Aorta (tissue), 5 donors: ENCODE measurements at regions not wholly inside any gene's neighbourhood (a gene's known extent, or its start where the extent isn't known, plus 50 kb on each side); places are given as distances from the start of the nearest gene placed in this dataset.

Experiments used
- ATAC-seq: fragments of 200-7000 bp; cut with Tn5 transposase; one replicate; pipeline ENCODE4 v1.9.1; 2022; ENCODE audit warnings: moderate library complexity; ENCODE audit not compliant: low FRiP score
- DNase-seq, 2 donors: peaks; one replicate each; pipeline ENCODE4 v3.0.0-alpha.2; 2020
- H3K27ac ChIP-seq, 2 donors: one replicate each; pipeline ENCODE4 v1.5.1; 2013; ENCODE audit warnings: low read length in 2 of 2, mild to moderate bottlenecking in 2 of 2, moderate library complexity in 2 of 2, control low read depth in 1 of 2, inconsistent platforms in 1 of 2, low read depth in 1 of 2
- H3K27me3 ChIP-seq, 2 donors: one replicate each; pipeline ENCODE4 v1.6.1; 2013; ENCODE audit warnings: control low read depth in 1 of 2, low read length in 1 of 2, mild to moderate bottlenecking in 1 of 2, moderate library complexity in 1 of 2; ENCODE audit not compliant: insufficient read depth in 2 of 2, control insufficient read depth in 1 of 2
- H3K36me3 ChIP-seq, 2 donors: one replicate each; pipeline ENCODE4 v1.6.1; 2013; ENCODE audit warnings: control low read depth in 1 of 2, low read length in 1 of 2, mild to moderate bottlenecking in 1 of 2; ENCODE audit not compliant: insufficient read depth in 2 of 2, control insufficient read depth in 1 of 2
- H3K4me1 ChIP-seq, 2 donors: one replicate each; pipeline ENCODE4 v1.6.1; 2013; ENCODE audit warnings: low read length in 2 of 2, control low read depth in 1 of 2, mild to moderate bottlenecking in 1 of 2, moderate library complexity in 1 of 2; ENCODE audit not compliant: insufficient read depth in 2 of 2, control insufficient read depth in 1 of 2
- H3K4me3 ChIP-seq, 2 donors: one replicate each; pipeline ENCODE4 v1.5.1; 2013; ENCODE audit warnings: low read length in 2 of 2, control low read depth in 1 of 2, mild to moderate bottlenecking in 1 of 2
- H3K9me3 ChIP-seq: one replicate; pipeline ENCODE4 v1.6.1; 2013; ENCODE audit warnings: mild to moderate bottlenecking, low read length; ENCODE audit not compliant: control insufficient read depth
- WGBS, 2 donors: extraction: QIAGEN DNeasy Blood & Tissue Kit; methylation state at CpG; one replicate each; pipeline ENCODE4 v1.1.7; 2013; 5-methylcytosine and 5-hydroxymethylcytosine counted together
- intact Hi-C, 2 donors: fragments of 100-400 bp; cut with DNase I; formaldehyde crosslinking; loops; one replicate each; pipeline versions ENCODE4 v1.14.2 to v1.15.0; 2022
- donor health status: healthy with polysubstance abuse.
- donor health status: Bipolar disorder and iron deficiency.
- donor health status: DM: no; HTN: no; CAD: no.
- donor health status: DM: no; HTN: no; CAD: no.
- donor health status: DM: yes; HTN: yes; CAD: no.

DNA sequence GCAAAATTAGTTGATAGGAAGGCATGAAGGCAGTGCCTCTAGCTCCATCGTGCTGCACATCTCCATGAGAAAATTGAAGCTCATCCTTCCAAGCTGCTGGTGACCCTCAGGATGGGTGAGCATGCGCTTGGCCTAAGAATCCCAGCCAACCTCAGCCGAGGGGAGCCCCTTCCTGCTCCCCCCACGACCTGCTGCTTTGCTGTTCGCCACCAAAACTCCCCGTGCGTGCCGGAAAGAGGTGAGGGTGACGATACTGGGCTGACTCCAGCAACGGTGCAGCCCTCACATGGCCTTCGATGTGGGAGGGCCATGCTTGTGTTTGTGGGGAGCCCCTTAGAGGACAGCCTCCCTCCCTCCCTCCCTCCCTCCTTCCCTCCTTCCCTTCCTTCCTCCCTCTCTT is 660.9 kb downstream of the BRD1 start:
- ATAC-seq: no peak
- Histone ChIP-seq H3K4me1 (no peaks in the 10 kb centered on the region), H3K27me3 (no peaks in the 10 kb centered on the region), H3K9me3 (no peaks in the 10 kb centered on the region), H3K4me3 (no peak overlapping the region), H3K36me3 (no peaks in the 10 kb centered on the region), H3K27ac (no peak overlapping the region)
- WGBS, 2 donors: 84 to 86% methylated on average over 11 of the region's 11 CpGs
- intact Hi-C loops: no loop called here
- peak in 1 of 2 donors; percentile 15 for DNase-seq

DNA sequence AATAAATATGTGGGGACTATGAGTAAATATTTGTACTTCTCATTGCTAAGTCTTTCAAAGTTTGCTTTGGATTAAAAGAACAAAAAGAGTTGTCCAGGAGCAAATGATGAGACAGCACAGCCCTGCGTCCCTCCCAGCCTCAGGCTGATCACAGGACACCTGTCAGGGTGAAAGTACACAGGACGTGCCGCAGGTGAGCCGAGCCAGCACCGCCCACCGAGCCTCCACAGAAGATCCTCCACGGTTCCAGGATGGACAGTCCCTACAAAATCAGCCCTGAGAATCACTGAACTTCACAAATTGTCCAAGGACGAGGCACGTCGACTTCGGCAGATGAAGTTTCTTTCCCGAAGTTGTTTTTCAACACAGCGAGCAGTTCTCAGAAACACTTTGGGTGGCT is 661.5 kb downstream of the BRD1 start:
- no peak overlapping the region for H3K27ac ChIP-seq
- no peak overlapping the region for H3K4me3 ChIP-seq
- intact Hi-C loops: no loop called here
- no peaks in the 10 kb centered on the region for H3K27me3 ChIP-seq
- no peaks in the 10 kb centered on the region for H3K9me3 ChIP-seq
- no peaks in the 10 kb centered on the region for H3K4me1 ChIP-seq
- H3K36me3 ChIP-seq: no peaks in the 10 kb centered on the region
- ATAC-seq (no peak), DNase-seq (peak; percentile 32 to 57)
- WGBS, 2 donors: 58 to 65% methylated on average over 13 of the region's 13 CpGs

DNA sequence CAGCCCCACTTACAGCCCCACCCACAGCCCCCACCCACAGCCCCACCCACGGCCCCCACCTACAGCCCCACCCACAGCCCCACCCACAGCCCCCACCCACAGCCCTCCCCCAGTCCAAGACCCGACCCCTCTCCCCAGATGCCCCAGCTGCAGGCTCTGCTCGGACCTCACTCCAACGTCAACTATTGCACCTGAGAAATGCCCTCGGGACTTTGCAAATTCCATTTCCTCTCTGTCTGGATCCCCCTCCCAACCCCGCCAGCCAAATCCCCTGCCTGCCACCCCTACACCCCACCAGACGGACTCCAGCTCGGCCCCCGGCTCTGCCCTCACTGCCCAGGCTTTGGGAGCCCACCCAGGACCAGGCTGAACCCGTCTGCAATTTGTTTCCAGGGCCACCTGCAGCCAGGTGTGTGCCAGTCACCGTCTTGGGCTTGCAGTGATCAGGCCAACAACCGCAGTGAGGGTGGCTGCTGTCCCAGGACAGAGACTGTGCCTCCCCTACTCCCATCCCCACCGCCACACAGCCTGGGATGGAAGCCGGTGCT is 662.8 kb downstream of the BRD1 start:
- no peaks in the 10 kb centered on the region for H3K27me3 ChIP-seq
- DNase-seq (peak in 1 of 2 donors; percentile 22), ATAC-seq (no peak)
- no peaks in the 10 kb centered on the region for H3K4me1 ChIP-seq
- 71 to 73% methylated on average over 12 to 13 of the region's 14 CpGs for WGBS, 2 donors
- intact Hi-C loops: no loop called here
- no peak overlapping the region for H3K4me3 ChIP-seq
- no peaks in the 10 kb centered on the region for H3K36me3 ChIP-seq
- H3K9me3 ChIP-seq: no peaks in the 10 kb centered on the region
- no peak overlapping the region for H3K27ac ChIP-seq

DNA sequence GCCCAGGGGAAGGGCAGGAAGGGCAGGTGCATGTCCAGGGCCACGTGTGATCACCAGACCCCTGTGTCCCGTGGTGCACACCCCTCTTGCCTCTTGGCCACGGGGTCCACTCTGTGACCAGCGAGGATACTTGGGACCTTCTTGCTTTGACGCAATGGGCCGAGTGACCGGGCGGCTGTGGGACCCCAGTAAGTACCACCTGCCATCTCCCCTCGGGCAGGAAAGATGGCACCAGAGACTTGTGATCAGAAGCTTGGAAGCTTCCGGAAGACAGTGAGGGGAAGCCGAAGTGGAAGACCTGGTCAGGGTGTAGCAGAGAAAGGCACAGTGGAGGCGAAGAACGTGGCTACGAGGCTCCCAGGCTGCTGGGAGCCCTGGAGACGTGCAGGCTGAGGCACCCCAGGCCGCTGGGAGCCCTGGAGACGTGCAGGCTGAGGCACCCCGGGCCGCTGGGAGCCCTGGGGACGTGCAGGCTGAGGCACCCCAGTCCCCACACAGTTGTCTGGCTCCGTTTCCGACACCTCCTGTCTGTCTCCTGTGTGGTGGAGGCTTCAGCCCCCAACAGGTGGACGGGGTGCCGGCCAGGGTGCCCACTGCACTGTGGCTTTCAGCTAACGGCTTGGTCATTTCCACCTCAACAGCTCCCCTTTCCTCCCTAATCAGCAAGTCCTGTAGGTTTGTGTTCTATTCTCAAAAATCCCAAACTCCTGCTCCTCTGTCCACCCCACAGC is 663.5 kb downstream of the BRD1 start:
- WGBS, 2 donors: 78 to 79% methylated on average over 25 of the region's 25 CpGs
- H3K27me3 ChIP-seq: no peaks in the 10 kb centered on the region
- no peaks in the 10 kb centered on the region for H3K36me3 ChIP-seq
- no peak overlapping the region for H3K27ac ChIP-seq
- H3K4me1 ChIP-seq: no peaks in the 10 kb centered on the region
- DNase-seq: peak; percentile 18 to 55
- no peaks in the 10 kb centered on the region for H3K9me3 ChIP-seq
- H3K4me3 ChIP-seq: no peak overlapping the region
- intact Hi-C loops: no loop called here
- ATAC-seq: no peak

DNA sequence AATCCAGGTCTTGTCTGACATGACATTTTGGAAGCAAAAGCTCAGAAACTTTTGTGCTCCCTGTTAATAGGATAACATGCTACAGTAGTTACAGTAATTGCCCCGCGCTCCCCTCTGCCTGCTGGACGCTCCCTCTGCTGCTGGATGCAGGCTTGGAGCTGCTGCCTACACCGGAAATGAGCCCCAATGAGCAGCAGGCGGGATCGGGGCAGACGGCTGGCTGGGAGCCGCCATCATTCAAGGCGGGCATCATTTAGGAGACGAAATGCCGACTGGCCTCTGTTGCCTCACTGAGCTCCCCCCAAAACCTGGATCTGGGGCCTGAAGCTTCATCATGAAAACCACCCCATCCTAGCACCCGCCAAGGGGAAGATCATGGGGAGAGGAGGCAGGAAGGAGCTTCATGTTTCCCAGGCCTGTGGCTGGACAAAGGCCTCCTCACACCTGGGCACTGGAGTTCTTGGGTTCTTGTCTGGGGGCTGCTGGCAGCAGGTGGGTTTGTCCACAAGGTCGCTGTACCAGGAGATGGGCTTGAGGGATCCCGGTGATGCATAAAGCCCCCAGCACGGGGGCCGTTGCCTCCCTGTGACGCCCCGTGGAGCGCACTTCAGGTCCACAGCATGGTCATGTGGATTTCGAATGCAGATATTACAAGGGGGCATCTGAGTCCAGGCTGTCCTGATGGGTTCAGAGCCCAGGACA is 664.3 kb downstream of the BRD1 start:
- Histone ChIP-seq H3K36me3 (no peaks in the 10 kb centered on the region), H3K27me3 (no peaks in the 10 kb centered on the region), H3K4me1 (no peaks in the 10 kb centered on the region), H3K9me3 (no peaks in the 10 kb centered on the region), H3K4me3 (no peak overlapping the region), H3K27ac (no peak overlapping the region)
- DNase-seq (peak; percentile 17 to 64), ATAC-seq (no peak)
- 88 to 90% methylated on average over 20 of the region's 20 CpGs for WGBS, 2 donors
- intact Hi-C loops: no loop called here

DNA sequence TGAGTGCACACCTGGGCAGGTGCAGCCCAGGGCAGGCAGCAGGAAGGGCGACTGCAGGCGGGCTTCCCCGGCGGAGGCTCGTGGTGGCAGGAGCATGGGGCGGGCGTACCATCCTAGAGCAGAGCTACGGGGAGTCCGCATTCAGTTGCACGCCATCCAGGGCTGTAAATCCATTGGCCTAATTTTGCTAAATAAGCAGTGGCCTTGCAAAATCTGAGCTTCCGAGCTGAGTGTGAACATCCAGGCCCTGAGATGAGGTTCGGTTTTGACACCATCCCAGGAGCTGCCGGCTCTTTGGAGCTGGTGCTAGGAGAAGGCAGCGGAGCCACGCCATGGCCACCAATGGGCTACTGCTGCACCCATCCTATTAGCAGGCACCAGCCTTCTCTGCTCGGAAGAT is 664.8 kb downstream of the BRD1 start:
- 93 to 94% methylated on average over 16 of the region's 16 CpGs for WGBS, 2 donors
- Histone ChIP-seq H3K4me3 (no peak overlapping the region), H3K27ac (no peak overlapping the region), H3K9me3 (no peaks in the 10 kb centered on the region), H3K27me3 (no peaks in the 10 kb centered on the region), H3K4me1 (no peaks in the 10 kb centered on the region), H3K36me3 (no peaks in the 10 kb centered on the region)
- DNase-seq: peak in 1 of 2 donors; percentile 57
- ATAC-seq: no peak
- intact Hi-C loops: no loop called here

DNA sequence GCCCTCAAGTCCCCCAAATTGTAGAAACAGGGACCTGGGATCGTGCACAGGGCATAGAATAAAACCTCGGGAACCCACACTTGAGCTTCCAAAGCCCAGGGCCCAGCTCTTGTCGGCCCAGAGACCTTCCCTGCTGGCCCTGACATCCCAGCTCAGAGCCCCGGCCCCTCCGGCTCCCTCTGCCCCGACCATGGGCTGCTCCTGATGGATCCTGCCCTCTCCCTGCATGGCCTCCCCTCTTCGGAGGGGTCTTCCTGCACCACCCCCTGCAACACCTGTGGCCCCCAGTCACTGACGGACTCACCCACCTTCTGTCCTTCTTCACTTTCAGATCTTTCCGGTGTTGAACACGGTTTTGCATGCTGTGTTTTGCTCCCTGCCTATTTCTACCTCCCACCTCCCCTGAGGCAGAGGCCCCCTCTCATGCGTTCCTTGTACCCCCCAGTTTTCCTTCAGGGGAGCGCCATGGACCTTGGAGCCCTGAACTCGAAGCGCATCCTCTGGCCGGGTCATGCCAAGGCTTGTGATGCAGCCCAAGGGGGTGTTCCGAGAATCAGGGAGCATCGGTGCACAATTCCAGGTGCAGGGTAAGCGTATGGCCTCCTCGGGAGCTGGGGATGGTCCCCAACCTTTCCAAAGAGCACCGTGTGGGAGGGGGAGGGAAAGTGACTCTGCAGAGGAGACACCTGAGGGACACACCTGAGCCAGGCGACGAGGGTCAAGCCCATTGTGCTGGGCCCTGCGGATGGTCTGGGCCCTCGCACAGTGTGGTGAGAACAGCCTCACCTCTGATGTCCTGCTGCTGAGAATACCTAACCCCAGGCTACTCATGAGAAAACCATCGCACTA is 666.4 kb downstream of the BRD1 start:
- no peaks in the 10 kb centered on the region for H3K27me3 ChIP-seq
- intact Hi-C loops: no loop called here
- no peaks in the 10 kb centered on the region for H3K9me3 ChIP-seq
- no peak overlapping the region for H3K4me3 ChIP-seq
- H3K4me1 ChIP-seq: no peaks in the 10 kb centered on the region
- peak; percentile 30 to 72 for DNase-seq
- H3K36me3 ChIP-seq: no peaks in the 10 kb centered on the region
- no peak overlapping the region for H3K27ac ChIP-seq
- 92 to 94% methylated on average over 25 of the region's 25 CpGs for WGBS, 2 donors
- no peak for ATAC-seq

DNA sequence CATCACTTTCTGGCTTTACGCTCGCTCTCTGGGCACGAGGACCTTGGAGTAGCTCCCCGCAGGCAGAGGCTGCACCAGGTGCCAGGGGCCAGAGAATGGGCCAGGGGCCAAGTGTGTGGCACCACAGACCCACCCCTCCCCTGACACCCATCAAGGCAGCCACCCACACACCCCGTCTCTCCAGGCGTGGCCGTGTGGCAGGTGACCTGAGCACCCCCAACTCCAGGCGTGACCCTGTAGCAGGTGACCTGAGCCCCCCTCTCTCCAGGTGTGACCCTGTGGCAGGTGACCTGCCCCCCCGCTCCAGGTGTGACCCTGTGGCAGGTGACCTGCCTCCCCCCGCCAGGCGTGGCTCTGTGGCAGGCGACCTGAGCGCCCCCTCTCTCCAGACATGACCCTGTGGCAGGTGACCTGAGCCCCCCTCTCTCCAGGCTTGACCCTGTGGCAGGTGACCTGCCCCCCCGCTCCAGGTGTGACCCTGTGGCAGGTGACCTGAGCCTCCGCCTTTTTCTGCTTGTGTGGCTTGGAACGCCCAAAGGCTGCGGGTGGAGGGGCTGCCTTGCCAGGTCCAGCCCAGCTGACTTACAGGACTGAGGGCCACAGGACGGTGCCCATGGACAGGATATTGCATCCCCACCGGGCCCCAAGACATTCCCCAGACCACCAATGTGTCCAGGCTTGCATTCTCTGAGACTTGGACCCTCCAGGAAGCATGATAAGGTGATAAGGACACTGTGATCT is 667.2 kb downstream of the BRD1 start:
- no peak for ATAC-seq

More for the DNA sequence above, 667.2 kb downstream of the BRD1 start:
- no peaks in the 10 kb centered on the region for H3K4me1 ChIP-seq
- H3K27ac ChIP-seq: no peak overlapping the region
- H3K9me3 ChIP-seq: no peaks in the 10 kb centered on the region
- H3K4me3 ChIP-seq: no peak overlapping the region
- 51 to 58% methylated on average over 18 to 19 of the region's 19 CpGs for WGBS, 2 donors
- DNase-seq: peak; percentile 35 to 67
- intact Hi-C loops: no loop called here
- no peaks in the 10 kb centered on the region for H3K27me3 ChIP-seq
- H3K36me3 ChIP-seq: no peaks in the 10 kb centered on the region
